ENCODE measurements at regions not wholly inside any gene's neighbourhood (a gene's known extent, or its start where the extent isn't known, plus 50 kb on each side); places are given as distances from the start of the nearest gene placed in this dataset.

GRCh38 chr4:75229806-75230570, 284.2 kb downstream of the RCHY1 start:
- no peak overlapping the region for H3K4me3 ChIP-seq (replicated peaks in 1 of 3; ENCODE audit: insufficient read depth in 1 of 3, low read depth in 2 of 3, low read length in 3 of 3)
- FAIRE-seq: no peak
- no TSS peak for BruUV-seq (replicated peaks)
- no peaks in the 10 kb centered on the region for H3K36me3 ChIP-seq (replicated peaks in 1 of 2; ENCODE audit: control insufficient read depth in 1 of 2, insufficient read depth in 2 of 2, low read length in 2 of 2)
- POLR2A ChIA-PET: no interaction called here
- whole genome bisulfite sequencing (ENCODE audit: low lambda C conversion rate): 4% methylated on average over 3 of the region's 3 CpGs
- H3K9ac ChIP-seq (ENCODE audit: insufficient read depth, low read depth, low read length): no peak overlapping the region
- no peak overlapping the region for H3K4me2 ChIP-seq (ENCODE audit: low read depth, low read length)
- H3K4me1 ChIP-seq (ENCODE audit: insufficient read depth, low read length): no peaks in the 10 kb centered on the region
- H3K27ac ChIP-seq (ENCODE audit: extremely low read length, insufficient read depth, low read length): no peak overlapping the region
- CTCF ChIA-PET (ENCODE audit: low intra/inter-chr PET ratio, low total read pairs): no interaction called here
- intact Hi-C loops (cut with micrococcal nuclease; ENCODE audit: unreplicated experiment): no loop called here
- H3K79me2 ChIP-seq (ENCODE audit: insufficient read depth, low read length): no peaks in the 10 kb centered on the region
- ATAC-seq: no peak
- no peaks in the 10 kb centered on the region for H3K9me3 ChIP-seq (ENCODE audit: low read length)
- TF ChIP-seq ZNF75D (CRISPR knock-in tag; IDR thresholded peaks at IDR 0.05; ENCODE audit: borderline replicate concordance): no peak
- TF ChIP-seq ZBTB1 (CRISPR knock-in tag; IDR thresholded peaks at IDR 0.05; ENCODE audit: borderline replicate concordance): no peak
- TF ChIP-seq ZSCAN25 (CRISPR knock-in tag; IDR thresholded peaks at IDR 0.05): no peak
- TF ChIP-seq ZNF256 (CRISPR knock-in tag; conservative IDR thresholded peaks at IDR 0.05): no peak
- no peak for TF ChIP-seq XRCC5 (optimal IDR thresholded peaks at IDR 0.05; ENCODE audit: low read length)
- no peak for TF ChIP-seq GTF2F1 (IDR thresholded peaks at IDR 0.05; ENCODE audit: low read length)
- no peak for TF ChIP-seq NCOA1 (CRISPR knock-in tag; IDR thresholded peaks at IDR 0.05)
- no peak for TF ChIP-seq GATAD2A (CRISPR knock-in tag; IDR thresholded peaks at IDR 0.05)
- no peak for TF ChIP-seq CERS6 (CRISPR knock-in tag; IDR thresholded peaks at IDR 0.05)
- no peak for TF ChIP-seq RORA (CRISPR knock-in tag; IDR thresholded peaks at IDR 0.05)
- no peak for TF ChIP-seq NFE2 (CRISPR knock-in tag; IDR thresholded peaks at IDR 0.05)
- no peak for TF ChIP-seq UBTF (CRISPR knock-in tag; IDR thresholded peaks at IDR 0.05)
- in situ Hi-C loops (cut with HindIII; ENCODE audit: extremely low pct_ligation_motif_present, low pct_unique_long_range_greater_than_20kb): no loop called here
- H3K27me3 ChIP-seq (ENCODE audit: control insufficient read depth in 1 of 2, insufficient read depth in 2 of 2, low read length in 2 of 2): no peaks in the 10 kb centered on the region
- no peak for DNase-seq (ENCODE audit: low spot score)
- H4K20me1 ChIP-seq (ENCODE audit: insufficient read depth, low read length): no peaks in the 10 kb centered on the region
- H2AFZ ChIP-seq (ENCODE audit: low read length): no peak overlapping the region
